ENCODE measurements at regions not wholly inside any gene's neighbourhood (a gene's known extent, or its start where the extent isn't known, plus 50 kb on each side); places are given as distances from the start of the nearest gene placed in this dataset.

DNA sequence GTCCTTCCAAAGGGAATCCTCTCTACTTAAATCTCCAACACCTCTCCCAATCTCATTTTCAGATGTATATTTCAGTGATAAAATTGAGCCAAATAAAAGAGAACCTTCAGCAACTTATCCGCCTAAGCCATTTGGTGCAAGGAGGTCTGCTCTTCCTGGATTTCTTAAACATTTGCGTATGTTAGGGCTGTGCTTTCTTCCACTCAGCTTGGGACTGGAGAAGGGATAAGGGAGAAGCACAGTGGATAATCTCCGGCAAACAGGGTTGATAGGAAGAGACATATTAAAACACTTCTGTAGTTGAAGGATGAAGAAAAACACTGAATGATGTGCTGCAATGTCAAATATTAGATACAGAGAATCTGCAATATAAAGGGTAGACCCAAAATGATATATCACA, 796.2 kb downstream of the KCNJ3 start:
- TF ChIP-seq, protein P1, sequence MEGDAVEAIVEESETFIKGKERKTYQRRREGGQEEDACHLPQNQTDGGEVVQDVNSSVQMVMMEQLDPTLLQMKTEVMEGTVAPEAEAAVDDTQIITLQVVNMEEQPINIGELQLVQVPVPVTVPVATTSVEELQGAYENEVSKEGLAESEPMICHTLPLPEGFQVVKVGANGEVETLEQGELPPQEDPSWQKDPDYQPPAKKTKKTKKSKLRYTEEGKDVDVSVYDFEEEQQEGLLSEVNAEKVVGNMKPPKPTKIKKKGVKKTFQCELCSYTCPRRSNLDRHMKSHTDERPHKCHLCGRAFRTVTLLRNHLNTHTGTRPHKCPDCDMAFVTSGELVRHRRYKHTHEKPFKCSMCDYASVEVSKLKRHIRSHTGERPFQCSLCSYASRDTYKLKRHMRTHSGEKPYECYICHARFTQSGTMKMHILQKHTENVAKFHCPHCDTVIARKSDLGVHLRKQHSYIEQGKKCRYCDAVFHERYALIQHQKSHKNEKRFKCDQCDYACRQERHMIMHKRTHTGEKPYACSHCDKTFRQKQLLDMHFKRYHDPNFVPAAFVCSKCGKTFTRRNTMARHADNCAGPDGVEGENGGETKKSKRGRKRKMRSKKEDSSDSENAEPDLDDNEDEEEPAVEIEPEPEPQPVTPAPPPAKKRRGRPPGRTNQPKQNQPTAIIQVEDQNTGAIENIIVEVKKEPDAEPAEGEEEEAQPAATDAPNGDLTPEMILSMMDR (tag by site-specific recombination; IDR thresholded peaks at IDR 0.05) = no peak
- TF ChIP-seq, protein P2, sequence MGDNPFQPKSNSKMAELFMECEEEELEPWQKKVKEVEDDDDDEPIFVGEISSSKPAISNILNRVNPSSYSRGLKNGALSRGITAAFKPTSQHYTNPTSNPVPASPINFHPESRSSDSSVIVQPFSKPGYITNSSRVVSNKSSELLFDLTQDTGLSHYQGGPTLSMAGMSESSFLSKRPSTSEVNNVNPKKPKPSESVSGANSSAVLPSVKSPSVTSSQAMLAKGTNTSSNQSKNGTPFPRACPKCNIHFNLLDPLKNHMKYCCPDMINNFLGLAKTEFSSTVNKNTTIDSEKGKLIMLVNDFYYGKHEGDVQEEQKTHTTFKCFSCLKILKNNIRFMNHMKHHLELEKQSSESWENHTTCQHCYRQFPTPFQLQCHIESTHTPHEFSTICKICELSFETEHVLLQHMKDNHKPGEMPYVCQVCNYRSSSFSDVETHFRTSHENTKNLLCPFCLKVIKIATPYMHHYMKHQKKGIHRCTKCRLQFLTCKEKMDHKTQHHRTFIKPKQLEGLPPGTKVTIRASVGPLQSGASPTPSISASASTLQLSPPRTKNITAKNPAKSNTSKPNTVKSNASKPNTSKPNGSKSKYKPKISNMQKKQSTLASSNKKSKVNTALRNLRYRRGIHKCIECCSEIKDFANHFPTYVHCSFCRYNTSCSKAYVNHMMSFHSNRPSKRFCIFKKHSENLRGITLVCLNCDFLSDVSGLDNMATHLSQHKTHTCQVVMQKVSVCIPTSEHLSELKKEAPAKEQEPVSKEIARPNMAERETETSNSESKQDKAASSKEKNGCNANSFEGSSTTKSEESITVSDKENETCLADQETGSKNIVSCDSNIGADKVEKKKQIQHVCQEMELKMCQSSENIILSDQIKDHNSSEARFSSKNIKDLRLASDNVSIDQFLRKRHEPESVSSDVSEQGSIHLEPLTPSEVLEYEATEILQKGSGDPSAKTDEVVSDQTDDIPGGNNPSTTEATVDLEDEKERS (tag by site-specific recombination; IDR thresholded peaks at IDR 0.05) = no peak
- TF ChIP-seq ZNF146 (tag by site-specific recombination; IDR thresholded peaks at IDR 0.05) = no peak
- no peak for TF ChIP-seq ZNF629 (tag by site-specific recombination; IDR thresholded peaks at IDR 0.05)
- no peak for TF ChIP-seq ZNF292 (tag by site-specific recombination; IDR thresholded peaks at IDR 0.05; ENCODE audit: borderline replicate concordance, low read depth)
- TF ChIP-seq, protein P3, sequence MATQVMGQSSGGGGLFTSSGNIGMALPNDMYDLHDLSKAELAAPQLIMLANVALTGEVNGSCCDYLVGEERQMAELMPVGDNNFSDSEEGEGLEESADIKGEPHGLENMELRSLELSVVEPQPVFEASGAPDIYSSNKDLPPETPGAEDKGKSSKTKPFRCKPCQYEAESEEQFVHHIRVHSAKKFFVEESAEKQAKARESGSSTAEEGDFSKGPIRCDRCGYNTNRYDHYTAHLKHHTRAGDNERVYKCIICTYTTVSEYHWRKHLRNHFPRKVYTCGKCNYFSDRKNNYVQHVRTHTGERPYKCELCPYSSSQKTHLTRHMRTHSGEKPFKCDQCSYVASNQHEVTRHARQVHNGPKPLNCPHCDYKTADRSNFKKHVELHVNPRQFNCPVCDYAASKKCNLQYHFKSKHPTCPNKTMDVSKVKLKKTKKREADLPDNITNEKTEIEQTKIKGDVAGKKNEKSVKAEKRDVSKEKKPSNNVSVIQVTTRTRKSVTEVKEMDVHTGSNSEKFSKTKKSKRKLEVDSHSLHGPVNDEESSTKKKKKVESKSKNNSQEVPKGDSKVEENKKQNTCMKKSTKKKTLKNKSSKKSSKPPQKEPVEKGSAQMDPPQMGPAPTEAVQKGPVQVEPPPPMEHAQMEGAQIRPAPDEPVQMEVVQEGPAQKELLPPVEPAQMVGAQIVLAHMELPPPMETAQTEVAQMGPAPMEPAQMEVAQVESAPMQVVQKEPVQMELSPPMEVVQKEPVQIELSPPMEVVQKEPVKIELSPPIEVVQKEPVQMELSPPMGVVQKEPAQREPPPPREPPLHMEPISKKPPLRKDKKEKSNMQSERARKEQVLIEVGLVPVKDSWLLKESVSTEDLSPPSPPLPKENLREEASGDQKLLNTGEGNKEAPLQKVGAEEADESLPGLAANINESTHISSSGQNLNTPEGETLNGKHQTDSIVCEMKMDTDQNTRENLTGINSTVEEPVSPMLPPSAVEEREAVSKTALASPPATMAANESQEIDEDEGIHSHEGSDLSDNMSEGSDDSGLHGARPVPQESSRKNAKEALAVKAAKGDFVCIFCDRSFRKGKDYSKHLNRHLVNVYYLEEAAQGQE (tag by site-specific recombination; IDR thresholded peaks at IDR 0.05) = no peak
- TF ChIP-seq, protein P4, sequence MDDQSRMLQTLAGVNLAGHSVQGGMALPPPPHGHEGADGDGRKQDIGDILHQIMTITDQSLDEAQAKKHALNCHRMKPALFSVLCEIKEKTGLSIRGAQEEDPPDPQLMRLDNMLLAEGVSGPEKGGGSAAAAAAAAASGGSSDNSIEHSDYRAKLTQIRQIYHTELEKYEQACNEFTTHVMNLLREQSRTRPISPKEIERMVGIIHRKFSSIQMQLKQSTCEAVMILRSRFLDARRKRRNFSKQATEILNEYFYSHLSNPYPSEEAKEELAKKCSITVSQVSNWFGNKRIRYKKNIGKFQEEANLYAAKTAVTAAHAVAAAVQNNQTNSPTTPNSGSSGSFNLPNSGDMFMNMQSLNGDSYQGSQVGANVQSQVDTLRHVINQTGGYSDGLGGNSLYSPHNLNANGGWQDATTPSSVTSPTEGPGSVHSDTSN (CRISPR knock-in tag; IDR thresholded peaks at IDR 0.05) = no peak
- TF ChIP-seq ZNF416 (tag by site-specific recombination; IDR thresholded peaks at IDR 0.05) = no peak
- TF ChIP-seq, protein P5, sequence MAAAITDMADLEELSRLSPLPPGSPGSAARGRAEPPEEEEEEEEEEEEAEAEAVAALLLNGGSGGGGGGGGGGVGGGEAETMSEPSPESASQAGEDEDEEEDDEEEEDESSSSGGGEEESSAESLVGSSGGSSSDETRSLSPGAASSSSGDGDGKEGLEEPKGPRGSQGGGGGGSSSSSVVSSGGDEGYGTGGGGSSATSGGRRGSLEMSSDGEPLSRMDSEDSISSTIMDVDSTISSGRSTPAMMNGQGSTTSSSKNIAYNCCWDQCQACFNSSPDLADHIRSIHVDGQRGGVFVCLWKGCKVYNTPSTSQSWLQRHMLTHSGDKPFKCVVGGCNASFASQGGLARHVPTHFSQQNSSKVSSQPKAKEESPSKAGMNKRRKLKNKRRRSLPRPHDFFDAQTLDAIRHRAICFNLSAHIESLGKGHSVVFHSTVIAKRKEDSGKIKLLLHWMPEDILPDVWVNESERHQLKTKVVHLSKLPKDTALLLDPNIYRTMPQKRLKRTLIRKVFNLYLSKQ (tag by site-specific recombination; IDR thresholded peaks at IDR 0.05; ENCODE audit: borderline replicate concordance) = no peak
- TF ChIP-seq MEIS1 (CRISPR knock-in tag; IDR thresholded peaks at IDR 0.05; ENCODE audit: borderline replicate concordance) = no peak
- no peak for TF ChIP-seq ZNF133 (tag by site-specific recombination; IDR thresholded peaks at IDR 0.05)
